ENCODE measurements at regions not wholly inside any gene's neighbourhood (a gene's known extent, or its start where the extent isn't known, plus 50 kb on each side); places are given as distances from the start of the nearest gene placed in this dataset.

GRCh38 chr2:10985260-10985659 lies 73.5 kb downstream of the KCNF1 start:
- TF ChIP-seq POLR2A (IDR thresholded peaks at IDR 0.05) (no peak), CTCF (IDR thresholded peaks at IDR 0.05) (no peak), POLR2AphosphoS5 (IDR thresholded peaks at IDR 0.05) (no peak)
